PC-9 (cell line): ENCODE measurements at regions not wholly inside any gene's neighbourhood (a gene's known extent, or its start where the extent isn't known, plus 50 kb on each side); places are given as distances from the start of the nearest gene placed in this dataset.

Source experiments
- BruUV-seq: library from RNA; stranded (reverse); fragments of 400-500 nt; replicated peaks from 2 replicates; lab custom pipeline; 2021; lab: Mats Ljungman, UMichigan
- CTCF ChIA-PET: fragments of 300-600 bp; sonication (Branson Sonifier 250); formaldehyde crosslinking; loops from one replicate; lab custom pipeline; 2022; ENCODE audit warnings: antibody characterized with exemption; lab: Charles Lee
- POLR2A ChIA-PET: fragments of 300-600 bp; sonication (Branson Sonifier 250); formaldehyde crosslinking; loops from one replicate; lab custom pipeline; 2022; ENCODE audit warnings: antibody characterized with exemption; ENCODE audit not compliant: unreplicated experiment; lab: Charles Lee
- DNase-seq, 2 experiments: peaks; one replicate each; pipeline versions ENCODE4 v3.0.0 to v3.0.0-alpha.2; 2015 to 2022; ENCODE audit warnings: mixed read lengths in 1 of 2
- H2AFZ ChIP-seq: fragments of 200-600 bp; sonication (generic); 2 replicates; pipeline ENCODE4 v1.8.1; 2017; ENCODE audit warnings: antibody characterized with exemption
- H3F3A ChIP-seq: fragments of 200-600 bp; sonication (generic); 2 replicates; pipeline ENCODE4 v1.8.1; 2017; ENCODE audit warnings: antibody characterized with exemption, mild to moderate bottlenecking, low read depth; ENCODE audit not compliant: insufficient read depth
- H3K27ac ChIP-seq: fragments of 200-600 bp; sonication (generic); 2 replicates; pipeline ENCODE4 v1.6.1; 2016; ENCODE audit warnings: mixed run types
- H3K27me3 ChIP-seq: fragments of 200-600 bp; sonication (generic); 2 replicates; pipeline ENCODE4 v1.6.1; 2016; ENCODE audit warnings: low read depth, mixed run types; ENCODE audit not compliant: insufficient read depth
- H3K36me3 ChIP-seq: fragments of 200-600 bp; sonication (generic); 2 replicates; pipeline ENCODE4 v1.6.1; 2016; ENCODE audit warnings: low read depth, mixed run types
- H3K4me1 ChIP-seq: fragments of 200-600 bp; sonication (generic); replicated peaks from 2 replicates; pipeline ENCODE4 v1.6.1; 2016; ENCODE audit warnings: mixed run types; ENCODE audit not compliant: insufficient read depth
- H3K4me2 ChIP-seq: fragments of 200-600 bp; sonication (generic); 2 replicates; pipeline ENCODE4 v1.6.1; 2017; ENCODE audit warnings: mixed run types
- H3K4me3 ChIP-seq: fragments of 200-600 bp; sonication (generic); 2 replicates; pipeline ENCODE4 v1.6.1; 2016; ENCODE audit warnings: mixed run types
- H3K79me2 ChIP-seq: fragments of 200-600 bp; sonication (generic); 2 replicates; pipeline ENCODE4 v1.6.1; 2017; ENCODE audit warnings: low read depth, mixed run types
- H3K9me2 ChIP-seq: fragments of 200-600 bp; sonication (generic); 2 replicates; pipeline ENCODE4 v1.8.1; 2017; ENCODE audit warnings: mild to moderate bottlenecking; ENCODE audit not compliant: insufficient read depth
- H3K9me3 ChIP-seq: fragments of 200-600 bp; sonication (generic); 2 replicates; pipeline ENCODE4 v1.8.1; 2016; ENCODE audit warnings: low read depth; ENCODE audit not compliant: insufficient read depth
- H4K20me1 ChIP-seq: fragments of 200-600 bp; sonication (generic); 2 replicates; pipeline ENCODE4 v1.8.1; 2017; ENCODE audit not compliant: insufficient read depth
- EZH2 ChIP-seq: fragments of 200-600 bp; sonication (generic); IDR thresholded peaks from 2 replicates; pipeline ENCODE4 v1.8.0; 2017; ENCODE audit warnings: antibody characterized with exemption, low read depth
- intact Hi-C: fragments of 100-400 bp; cut with micrococcal nuclease; formaldehyde crosslinking; loops from one replicate; pipeline ENCODE4 v1.10.0; 2022; ENCODE audit not compliant: unreplicated experiment
- TF ChIP-seq, protein P1 (sequence below): fragments of 200-600 bp; sonication (generic); conservative IDR thresholded peaks from 2 replicates; pipeline ENCODE4 v1.6.1; 2017; ENCODE audit warnings: mixed run types, antibody characterized with exemption, mild to moderate bottlenecking, moderate library complexity

DNA sequence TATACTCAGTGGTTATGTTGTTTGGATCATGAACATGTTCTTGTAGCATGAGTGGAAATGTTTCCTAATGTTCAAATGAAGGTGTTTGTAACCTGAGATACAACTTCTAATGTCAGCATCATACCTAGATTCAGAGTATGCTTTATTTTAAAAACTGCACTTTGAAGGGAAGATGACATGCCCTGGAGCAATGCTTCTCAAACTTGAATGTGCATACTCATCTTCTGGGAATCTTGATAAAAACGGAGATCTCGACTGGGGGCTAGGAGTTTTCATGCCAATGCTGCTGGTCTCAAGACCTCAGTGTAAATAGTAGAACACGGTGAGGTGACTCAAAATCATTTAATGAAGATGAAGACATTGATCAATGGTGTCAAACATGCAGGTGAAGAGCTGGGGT, 440.0 kb upstream of the NOX3 start:
- H3K9me2 ChIP-seq, result no peaks in the 10 kb centered on the region
- no peaks in the 10 kb centered on the region for H3F3A ChIP-seq
- intact Hi-C loops, result no loop called here
- no peak overlapping the region for H3K4me2 ChIP-seq
- H4K20me1 ChIP-seq, result no peaks in the 10 kb centered on the region
- no peak overlapping the region for H3K4me3 ChIP-seq
- 0 out of 2 replicates have a peak, but pooled peaks cover 3% of the 10 kb centered on the region for H3K4me1 ChIP-seq
- no peaks in the 10 kb centered on the region for H3K79me2 ChIP-seq
- no peak for DNase-seq
- no peak overlapping the region for H3K27ac ChIP-seq
- H3K36me3 ChIP-seq, result no peaks in the 10 kb centered on the region
- no peaks in the 10 kb centered on the region for H3K27me3 ChIP-seq
- ChIA-PET CTCF (no interaction called here), POLR2A (no interaction called here)
- no peaks in the 10 kb centered on the region for H3K9me3 ChIP-seq
- peak overlapping the region; percentile 44; the same call in 1 of the 2 replicates for H2AFZ ChIP-seq
- BruUV-seq, result no TSS peak
- no peak for TF ChIP-seq EZH2
- TF ChIP-seq, protein P1, sequence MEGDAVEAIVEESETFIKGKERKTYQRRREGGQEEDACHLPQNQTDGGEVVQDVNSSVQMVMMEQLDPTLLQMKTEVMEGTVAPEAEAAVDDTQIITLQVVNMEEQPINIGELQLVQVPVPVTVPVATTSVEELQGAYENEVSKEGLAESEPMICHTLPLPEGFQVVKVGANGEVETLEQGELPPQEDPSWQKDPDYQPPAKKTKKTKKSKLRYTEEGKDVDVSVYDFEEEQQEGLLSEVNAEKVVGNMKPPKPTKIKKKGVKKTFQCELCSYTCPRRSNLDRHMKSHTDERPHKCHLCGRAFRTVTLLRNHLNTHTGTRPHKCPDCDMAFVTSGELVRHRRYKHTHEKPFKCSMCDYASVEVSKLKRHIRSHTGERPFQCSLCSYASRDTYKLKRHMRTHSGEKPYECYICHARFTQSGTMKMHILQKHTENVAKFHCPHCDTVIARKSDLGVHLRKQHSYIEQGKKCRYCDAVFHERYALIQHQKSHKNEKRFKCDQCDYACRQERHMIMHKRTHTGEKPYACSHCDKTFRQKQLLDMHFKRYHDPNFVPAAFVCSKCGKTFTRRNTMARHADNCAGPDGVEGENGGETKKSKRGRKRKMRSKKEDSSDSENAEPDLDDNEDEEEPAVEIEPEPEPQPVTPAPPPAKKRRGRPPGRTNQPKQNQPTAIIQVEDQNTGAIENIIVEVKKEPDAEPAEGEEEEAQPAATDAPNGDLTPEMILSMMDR, result no peak

DNA sequence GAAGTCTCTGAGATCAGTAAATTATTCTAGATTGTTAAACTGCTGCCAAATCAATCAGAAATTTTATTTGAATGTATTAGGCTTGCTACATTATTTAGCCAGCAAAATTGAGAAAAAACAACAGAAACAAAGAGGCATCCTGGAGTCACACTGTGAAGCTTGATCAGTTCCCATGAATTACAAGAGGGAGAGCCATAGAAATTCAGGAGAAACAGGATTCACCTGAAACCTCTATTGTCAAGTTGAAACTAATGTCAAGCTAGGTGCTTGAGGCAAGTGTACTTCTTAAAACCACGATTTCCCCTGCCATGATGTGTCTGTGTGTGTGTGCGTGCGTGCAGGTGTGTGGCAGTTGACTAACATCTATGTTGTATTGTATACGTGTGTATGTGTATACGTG, 439.1 kb upstream of the NOX3 start:
- ChIA-PET CTCF (no interaction called here), POLR2A (no interaction called here)
- Histone ChIP-seq H3K36me3 (no peaks in the 10 kb centered on the region), H3K27ac (no peak overlapping the region), H4K20me1 (no peaks in the 10 kb centered on the region), H3K4me3 (no peak overlapping the region), H3K9me3 (no peaks in the 10 kb centered on the region), H3K27me3 (no peaks in the 10 kb centered on the region), H3K79me2 (no peaks in the 10 kb centered on the region), H3F3A (no peaks in the 10 kb centered on the region), H3K4me1 (0 out of 2 replicates have a peak, but pooled peaks cover 3% of the 10 kb centered on the region), H3K4me2 (no peak overlapping the region), H3K9me2 (no peaks in the 10 kb centered on the region), H2AFZ (no peak overlapping the region)
- intact Hi-C loops, result no loop called here
- TF ChIP-seq EZH2, result no peak
- TF ChIP-seq, protein P1, result no peak
- no TSS peak for BruUV-seq
- no peak for DNase-seq

DNA sequence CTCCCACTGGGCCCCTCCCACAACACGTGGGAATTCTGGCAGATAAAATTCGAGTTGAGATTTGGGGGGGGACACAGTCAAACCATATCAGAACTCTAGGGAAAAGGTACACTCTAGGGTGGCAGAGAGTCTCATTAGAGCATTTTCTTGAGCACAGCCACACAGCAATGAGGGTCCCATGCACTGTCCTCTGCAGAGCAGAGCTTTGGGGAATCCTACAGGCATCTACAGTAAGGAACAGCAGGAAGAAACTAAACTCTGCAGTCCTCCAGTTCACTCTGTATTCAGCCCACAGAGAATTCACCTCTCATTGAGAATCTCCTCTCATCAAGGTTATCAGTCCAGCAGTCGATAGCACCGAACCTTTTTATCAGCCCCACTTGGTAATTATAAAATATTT, 438.6 kb upstream of the NOX3 start:
- ChIA-PET POLR2A (no interaction called here), CTCF (no interaction called here)
- intact Hi-C loops, result no loop called here
- no peak overlapping the region for H3K4me2 ChIP-seq
- no peaks in the 10 kb centered on the region for H3K79me2 ChIP-seq
- H3K4me3 ChIP-seq, result no peak overlapping the region
- DNase-seq, result no peak
- H3F3A ChIP-seq, result no peaks in the 10 kb centered on the region
- no peak overlapping the region for H2AFZ ChIP-seq
- TF ChIP-seq, protein P1, result no peak
- no peak for TF ChIP-seq EZH2
- H3K27ac ChIP-seq, result no peak overlapping the region
- H3K36me3 ChIP-seq, result no peaks in the 10 kb centered on the region
- no peaks in the 10 kb centered on the region for H3K9me2 ChIP-seq
- no TSS peak for BruUV-seq
- H3K4me1 ChIP-seq, result 0 out of 2 replicates have a peak, but pooled peaks cover 3% of the 10 kb centered on the region
- H3K9me3 ChIP-seq, result no peaks in the 10 kb centered on the region
- no peaks in the 10 kb centered on the region for H4K20me1 ChIP-seq
- H3K27me3 ChIP-seq, result no peaks in the 10 kb centered on the region
